ENCODE measurements at regions not wholly inside any gene's neighbourhood (a gene's known extent, or its start where the extent isn't known, plus 50 kb on each side); places are given as distances from the start of the nearest gene placed in this dataset.

GRCh38 chr13:21228738-21229137 is 52.3 kb downstream of the MRPL57 start:
- Mint-ChIP-seq H3K36me3 (ENCODE audit: low read depth) (no peaks in the 10 kb centered on the region), H3K4me3 (no peak overlapping the region), H3K27me3 (no peaks in the 10 kb centered on the region), H3K9me3 (no peaks in the 10 kb centered on the region), H3K27ac (no peak overlapping the region), H3K4me1 (ENCODE audit: low read depth) (peaks cover 3% of the 10 kb centered on the region)
- TF ChIP-seq CTCF (IDR thresholded peaks at IDR 0.05): no peak
- intact Hi-C loops (cut with micrococcal nuclease): no loop called here
- ATAC-seq (no peak), DNase-seq (no peak)
- ChIA-PET CTCF (no interaction called here), POLR2A (no interaction called here)

- no peak overlapping the region for H3K4me3 Mint-ChIP-seq
- CTCF ChIA-PET: interaction anchor here (1.3 to 1.9 kb wide), 4 partner anchors 11 to 68 kb away, joined by 3 to 4 read pairs (median 4); no protein-coding TSS in a partner anchor
- no peak for DNase-seq
- intact Hi-C loops (cut with micrococcal nuclease): no loop called here
- peaks cover 3% of the 10 kb centered on the region for H3K4me1 Mint-ChIP-seq (ENCODE audit: low read depth)
- no peaks in the 10 kb centered on the region for H3K27me3 Mint-ChIP-seq
- H3K36me3 Mint-ChIP-seq (ENCODE audit: low read depth): no peaks in the 10 kb centered on the region
- no peak for ATAC-seq
- POLR2A ChIA-PET: interaction anchor here (0.7 kb wide), 1 partner anchor 471 kb away, joined by 3 read pairs; no protein-coding TSS in a partner anchor
- TF ChIP-seq CTCF (IDR thresholded peaks at IDR 0.05): no peak
- no peaks in the 10 kb centered on the region for H3K9me3 Mint-ChIP-seq
- H3K27ac Mint-ChIP-seq: no peak overlapping the region
These were observed 53.0 kb downstream of the MRPL57 start for GRCh38 chr13:21229241-21230024.

GRCh38 chr13:21230516-21230915 is 54.1 kb downstream of the MRPL57 start:
- no peak overlapping the region for H3K27ac Mint-ChIP-seq
- H3K9me3 Mint-ChIP-seq: no peaks in the 10 kb centered on the region
- no peak for ATAC-seq
- no peak for DNase-seq
- peaks cover 3% of the 10 kb centered on the region for H3K4me1 Mint-ChIP-seq (ENCODE audit: low read depth)
- H3K36me3 Mint-ChIP-seq (ENCODE audit: low read depth): no peaks in the 10 kb centered on the region
- H3K27me3 Mint-ChIP-seq: no peaks in the 10 kb centered on the region
- no peak overlapping the region for H3K4me3 Mint-ChIP-seq
- CTCF ChIA-PET: interaction anchor here (1.3 to 1.9 kb wide), 4 partner anchors 12 to 67 kb away, joined by 3 to 4 read pairs (median 4); no protein-coding TSS in a partner anchor
- intact Hi-C loops (cut with micrococcal nuclease): no loop called here
- POLR2A ChIA-PET: no interaction called here
- TF ChIP-seq CTCF (IDR thresholded peaks at IDR 0.05): no peak

- H3K27me3 Mint-ChIP-seq: no peaks in the 10 kb centered on the region
- ChIA-PET CTCF (interaction anchor here (1.9 kb wide), 1 partner anchor 16 kb away, joined by 4 read pairs; no protein-coding TSS in a partner anchor), POLR2A (no interaction called here)
- ATAC-seq (no peak), DNase-seq (no peak)
- TF ChIP-seq CTCF (IDR thresholded peaks at IDR 0.05): no peak
- H3K36me3 Mint-ChIP-seq (ENCODE audit: low read depth): no peaks in the 10 kb centered on the region
- H3K4me1 Mint-ChIP-seq (ENCODE audit: low read depth): peaks cover 3% of the 10 kb centered on the region
- intact Hi-C loops (cut with micrococcal nuclease): no loop called here
- H3K4me3 Mint-ChIP-seq: no peak overlapping the region
- no peaks in the 10 kb centered on the region for H3K9me3 Mint-ChIP-seq
- no peak overlapping the region for H3K27ac Mint-ChIP-seq
These were observed 55.0 kb downstream of the MRPL57 start for GRCh38 chr13:21231426-21231940.

GRCh38 chr13:21232196-21232595 is 55.7 kb downstream of the MRPL57 start:
- H3K4me1 Mint-ChIP-seq (ENCODE audit: low read depth): peaks cover 3% of the 10 kb centered on the region
- intact Hi-C loops (cut with micrococcal nuclease): no loop called here
- POLR2A ChIA-PET: no interaction called here
- H3K4me3 Mint-ChIP-seq: no peak overlapping the region
- no peaks in the 10 kb centered on the region for H3K36me3 Mint-ChIP-seq (ENCODE audit: low read depth)
- CTCF ChIA-PET: interaction anchor here (1.3 to 1.7 kb wide), 2 partner anchors 12 to 15 kb away, joined by 3 to 4 read pairs; no protein-coding TSS in a partner anchor
- DNase-seq: no peak
- no peaks in the 10 kb centered on the region for H3K27me3 Mint-ChIP-seq
- no peak overlapping the region for H3K27ac Mint-ChIP-seq
- no peaks in the 10 kb centered on the region for H3K9me3 Mint-ChIP-seq
- TF ChIP-seq CTCF (IDR thresholded peaks at IDR 0.05): no peak
- ATAC-seq: no peak

Data from activated CD8-positive, alpha-beta T cell treated with anti-CD3 and anti-CD28 coated beads for 36 hours (primary cell).